ENCODE measurements at regions not wholly inside any gene's neighbourhood (a gene's known extent, or its start where the extent isn't known, plus 50 kb on each side); places are given as distances from the start of the nearest gene placed in this dataset.
"Not testable (repeated sequence)": the region's sequence is repeated elsewhere in the genome, so short reads cannot be mapped to it uniquely, and the experiment has no call there.

DNA sequence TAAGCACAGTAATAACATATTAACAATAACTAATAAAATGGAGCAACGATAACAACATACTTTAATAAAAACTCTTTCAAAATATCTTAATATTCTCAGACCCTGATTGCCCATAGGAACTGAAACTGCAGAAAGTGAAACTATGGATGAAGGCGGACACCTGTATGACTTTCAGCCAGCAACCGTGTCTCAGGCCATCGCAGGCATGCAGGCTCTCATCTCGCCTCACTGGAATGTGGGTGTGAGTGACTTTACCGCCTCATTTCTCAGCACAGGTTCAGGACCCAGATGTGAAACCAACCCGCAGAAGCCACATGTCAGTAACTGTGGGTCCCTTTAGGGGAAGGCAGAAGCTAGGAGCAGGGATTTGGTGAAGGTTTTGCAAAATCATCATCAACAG lies 539.1 kb downstream of the FAM181B start:
- Mint-ChIP-seq H3K4me3 (ENCODE audit: unreplicated experiment) (no peak overlapping the region), H3K36me3 (ENCODE audit: low read depth, unreplicated experiment) (no peaks in the 10 kb centered on the region), H3K4me1 (ENCODE audit: unreplicated experiment) (no peaks in the 10 kb centered on the region), H3K27me3 (ENCODE audit: unreplicated experiment) (no peaks in the 10 kb centered on the region), H3K9me3 (ENCODE audit: unreplicated experiment) (no peaks in the 10 kb centered on the region), H3K27ac (ENCODE audit: unreplicated experiment) (no peak overlapping the region)
- DNase-seq (ENCODE audit: low spot score), result no peak
- TF ChIP-seq CTCF (IDR thresholded peaks at IDR 0.05; ENCODE audit: unreplicated experiment), result no peak

DNA sequence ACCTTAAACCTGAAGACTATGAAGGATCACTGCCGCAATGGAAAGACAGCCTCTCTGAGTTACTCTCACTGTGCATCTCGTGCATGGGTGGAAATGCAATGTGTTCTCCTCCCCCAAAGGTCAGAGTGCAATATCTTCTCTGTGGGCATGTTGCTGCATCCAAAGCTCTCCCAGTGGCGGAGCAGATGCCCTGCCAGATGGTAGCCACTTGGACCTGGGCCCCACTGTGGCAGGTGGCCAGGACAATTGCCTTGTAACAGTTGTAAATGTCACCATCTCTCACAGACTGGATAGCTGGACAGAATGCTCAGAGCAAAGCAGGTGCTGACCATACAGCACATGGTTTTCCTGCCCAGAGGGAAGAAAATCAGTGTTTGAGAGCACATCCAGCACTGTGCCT lies 542.0 kb downstream of the FAM181B start:
- no peak for TF ChIP-seq CTCF (IDR thresholded peaks at IDR 0.05; ENCODE audit: unreplicated experiment)
- H3K36me3 Mint-ChIP-seq (ENCODE audit: low read depth, unreplicated experiment), result no peaks in the 10 kb centered on the region
- H3K4me1 Mint-ChIP-seq (ENCODE audit: unreplicated experiment), result no peaks in the 10 kb centered on the region
- H3K27me3 Mint-ChIP-seq (ENCODE audit: unreplicated experiment), result no peaks in the 10 kb centered on the region
- no peak overlapping the region for H3K4me3 Mint-ChIP-seq (ENCODE audit: unreplicated experiment)
- no peaks in the 10 kb centered on the region for H3K9me3 Mint-ChIP-seq (ENCODE audit: unreplicated experiment)
- no peak for DNase-seq (ENCODE audit: low spot score)
- H3K27ac Mint-ChIP-seq (ENCODE audit: unreplicated experiment), result no peak overlapping the region

GRCh38 chr11:82185925-82186324 lies 547.7 kb downstream of the FAM181B start:
- H3K36me3 Mint-ChIP-seq (ENCODE audit: low read depth, unreplicated experiment), result no peaks in the 10 kb centered on the region
- H3K27me3 Mint-ChIP-seq (ENCODE audit: unreplicated experiment), result no peaks in the 10 kb centered on the region

DNA sequence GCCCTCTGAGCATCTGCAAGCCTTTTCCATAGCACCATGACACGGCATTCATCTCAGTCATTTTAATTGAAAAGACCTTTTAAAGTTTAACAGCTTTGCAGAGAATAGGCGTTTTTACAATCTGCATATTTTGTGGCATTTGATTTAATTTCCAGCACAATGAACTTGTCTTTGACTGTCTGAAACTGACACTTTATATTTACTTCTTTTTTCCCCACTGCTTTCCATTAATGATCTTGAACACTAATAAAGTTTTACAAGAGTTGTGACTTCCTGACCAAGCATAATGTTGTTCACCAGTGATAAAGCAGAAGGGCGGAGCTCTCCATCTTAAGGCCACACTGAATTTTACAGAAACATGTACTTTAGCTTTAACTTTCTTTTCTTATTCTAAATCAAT lies 548.7 kb downstream of the FAM181B start:
- Mint-ChIP-seq H3K27ac (ENCODE audit: unreplicated experiment) (no peak overlapping the region), H3K27me3 (ENCODE audit: unreplicated experiment) (no peaks in the 10 kb centered on the region), H3K4me1 (ENCODE audit: unreplicated experiment) (no peaks in the 10 kb centered on the region), H3K9me3 (ENCODE audit: unreplicated experiment) (no peaks in the 10 kb centered on the region), H3K36me3 (ENCODE audit: low read depth, unreplicated experiment) (no peaks in the 10 kb centered on the region), H3K4me3 (ENCODE audit: unreplicated experiment) (no peak overlapping the region)
- no peak for DNase-seq (ENCODE audit: low spot score)
- no peak for TF ChIP-seq CTCF (IDR thresholded peaks at IDR 0.05; ENCODE audit: unreplicated experiment)

More at GRCh38 chr11:82185925-82186324, 547.7 kb downstream of the FAM181B start:
- Mint-ChIP-seq H3K27ac (ENCODE audit: unreplicated experiment) (no peak overlapping the region), H3K9me3 (ENCODE audit: unreplicated experiment) (no peaks in the 10 kb centered on the region), H3K4me3 (ENCODE audit: unreplicated experiment) (no peak overlapping the region), H3K4me1 (ENCODE audit: unreplicated experiment) (no peaks in the 10 kb centered on the region)
- no peak for DNase-seq (ENCODE audit: low spot score)
- no peak for TF ChIP-seq CTCF (IDR thresholded peaks at IDR 0.05; ENCODE audit: unreplicated experiment)

- H3K27me3 Mint-ChIP-seq (ENCODE audit: unreplicated experiment), result no peaks in the 10 kb centered on the region
- DNase-seq (ENCODE audit: low spot score), result no peak
- H3K36me3 Mint-ChIP-seq (ENCODE audit: low read depth, unreplicated experiment), result no peaks in the 10 kb centered on the region
- TF ChIP-seq CTCF (IDR thresholded peaks at IDR 0.05; ENCODE audit: unreplicated experiment), result no peak
- H3K27ac Mint-ChIP-seq (ENCODE audit: unreplicated experiment), result no peak overlapping the region
- H3K4me1 Mint-ChIP-seq (ENCODE audit: unreplicated experiment), result no peaks in the 10 kb centered on the region
- H3K9me3 Mint-ChIP-seq (ENCODE audit: unreplicated experiment), result no peaks in the 10 kb centered on the region
- no peak overlapping the region for H3K4me3 Mint-ChIP-seq (ENCODE audit: unreplicated experiment)
Measured at GRCh38 chr11:82183346-82183745, 550.3 kb downstream of the FAM181B start.

DNA sequence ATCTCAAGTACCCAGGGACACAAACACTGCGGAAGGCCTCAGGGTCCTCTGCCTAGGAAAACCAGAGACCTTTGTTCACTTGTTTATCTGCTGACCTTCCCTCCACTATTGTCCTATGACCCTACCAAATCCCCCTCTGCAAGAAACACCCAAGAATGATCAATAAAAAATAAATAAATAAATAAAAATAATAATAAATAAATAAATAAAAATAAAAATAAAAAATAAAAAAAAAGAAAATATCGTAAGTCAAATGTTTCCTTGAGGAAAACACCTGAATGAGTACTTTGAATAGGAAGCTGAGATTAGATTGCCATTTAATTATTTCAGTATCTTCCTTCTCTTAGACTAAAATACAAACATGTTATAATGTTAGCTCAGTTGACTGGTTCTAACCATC lies 551.0 kb downstream of the FAM181B start:
- H3K4me1 Mint-ChIP-seq (ENCODE audit: unreplicated experiment); H3K9me3 Mint-ChIP-seq (ENCODE audit: unreplicated experiment); H3K27me3 Mint-ChIP-seq (ENCODE audit: unreplicated experiment); H3K4me3 Mint-ChIP-seq (ENCODE audit: unreplicated experiment); H3K27ac Mint-ChIP-seq (ENCODE audit: unreplicated experiment); H3K36me3 Mint-ChIP-seq (ENCODE audit: low read depth, unreplicated experiment); DNase-seq (ENCODE audit: low spot score): not testable (repeated sequence)

DNA sequence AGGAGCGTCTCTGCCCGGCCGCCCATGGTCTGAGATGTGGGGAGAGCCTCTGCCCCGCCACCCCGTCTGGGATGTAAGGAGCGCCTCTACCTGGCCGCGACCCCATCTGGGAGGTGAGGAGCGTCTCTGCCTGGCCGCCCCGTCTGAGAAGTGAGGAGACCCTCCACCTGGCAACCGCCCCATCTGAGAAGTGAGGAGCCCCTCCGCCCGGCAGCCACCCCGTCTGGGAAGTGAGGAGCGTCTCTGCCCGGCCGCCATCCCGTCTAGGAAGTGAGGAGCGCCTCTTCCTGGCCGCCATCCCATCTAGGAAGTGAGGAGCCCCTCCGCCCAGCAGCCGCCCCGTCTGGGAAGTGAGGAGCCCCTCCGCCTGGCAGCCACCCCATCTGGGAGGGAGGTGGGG lies 551.9 kb downstream of the FAM181B start:
- not testable (repeated sequence) for H3K36me3 Mint-ChIP-seq (ENCODE audit: low read depth, unreplicated experiment); H3K27me3 Mint-ChIP-seq (ENCODE audit: unreplicated experiment)

More for the DNA sequence above, 551.9 kb downstream of the FAM181B start:
- H3K4me3 Mint-ChIP-seq (ENCODE audit: unreplicated experiment); H3K9me3 Mint-ChIP-seq (ENCODE audit: unreplicated experiment); DNase-seq (ENCODE audit: low spot score); H3K4me1 Mint-ChIP-seq (ENCODE audit: unreplicated experiment); H3K27ac Mint-ChIP-seq (ENCODE audit: unreplicated experiment): not testable (repeated sequence)
